HepG2 (cell line): ENCODE measurements at regions not wholly inside any gene's neighbourhood (a gene's known extent, or its start where the extent isn't known, plus 50 kb on each side); places are given as distances from the start of the nearest gene placed in this dataset.

ENCODE experiments used
- AHDC1 ChIP-seq: sonication (generic); formaldehyde crosslinking; IDR thresholded peaks from 2 replicates; pipeline ENCODE4 v1.5.1; 2020; ENCODE audit warnings: mild to moderate bottlenecking, missing genetic modification reagents, borderline replicate concordance
- BORCS8-MEF2B ChIP-seq: sonication (generic); formaldehyde crosslinking; IDR thresholded peaks from 2 replicates; pipeline ENCODE4 v1.8.0; 2022; ENCODE audit warnings: mild to moderate bottlenecking, missing genetic modification reagents
- CHD4 ChIP-seq: fragments of 200-600 bp; sonication (generic); IDR thresholded peaks from 2 replicates; pipeline ENCODE4 v1.7.0; 2017; ENCODE audit warnings: mild to moderate bottlenecking, low read length, borderline replicate concordance
- ELF4 ChIP-seq: sonication (generic); formaldehyde crosslinking; IDR thresholded peaks from 2 replicates; pipeline ENCODE4 v1.5.0; 2020; ENCODE audit warnings: missing genetic modification reagents, mild to moderate bottlenecking, moderate library complexity, borderline replicate concordance
- MAFK ChIP-seq, 2 experiments: IDR thresholded peaks in 1 of 2; conservative IDR thresholded peaks in 1 of 2; 2 replicates each; pipeline ENCODE4 v1.6.1; 2011; ENCODE audit warnings: improper control_type of control experiment in 2 of 2, low read length in 2 of 2
- PCBP2 ChIP-seq: fragments of 200-400 bp; formaldehyde crosslinking; optimal IDR thresholded peaks from 2 replicates; pipeline ENCODE3; 2018; ENCODE audit warnings: low read length, low read depth; ENCODE audit not compliant: poor library complexity, severe bottlenecking
- PHF21A ChIP-seq: sonication (generic); formaldehyde crosslinking; IDR thresholded peaks from 2 replicates; pipeline ENCODE4 v1.5.0; 2020; ENCODE audit warnings: mild to moderate bottlenecking, missing genetic modification reagents
- SRF ChIP-seq: IDR thresholded peaks from 2 replicates; pipeline ENCODE4 v1.6.1; 2011; ENCODE audit warnings: mild to moderate bottlenecking, low read depth, low read length, moderate library complexity
- SRSF4 ChIP-seq: fragments of 200-400 bp; formaldehyde crosslinking; IDR thresholded peaks from one replicate; pipeline ENCODE4 v1.6.1; 2018; ENCODE audit warnings: mild to moderate bottlenecking, low read depth, low read length, moderate library complexity; ENCODE audit not compliant: poor library complexity, severe bottlenecking
- ZNF142 ChIP-seq: sonication (generic); formaldehyde crosslinking; IDR thresholded peaks from 2 replicates; pipeline ENCODE4 v1.4.0; 2020; ENCODE audit warnings: missing genetic modification reagents
- ZNF20 ChIP-seq: sonication (generic); formaldehyde crosslinking; IDR thresholded peaks from 2 replicates; pipeline ENCODE4 v1.4.0; 2020; ENCODE audit warnings: mild to moderate bottlenecking, moderate library complexity, missing genetic modification reagents
- ZNF292 ChIP-seq: sonication (generic); formaldehyde crosslinking; IDR thresholded peaks from 2 replicates; pipeline ENCODE4 v1.8.1; 2022; ENCODE audit warnings: mild to moderate bottlenecking, low read depth, missing genetic modification reagents, borderline replicate concordance
- ZNF460 ChIP-seq: sonication (generic); formaldehyde crosslinking; IDR thresholded peaks from 2 replicates; pipeline ENCODE4 v1.5.1; 2020; ENCODE audit warnings: missing genetic modification reagents, mild to moderate bottlenecking, borderline replicate concordance
- TF ChIP-seq, protein P1 (sequence below): sonication (generic); formaldehyde crosslinking; conservative IDR thresholded peaks from 2 replicates; pipeline ENCODE4 v1.4.0; 2020; ENCODE audit warnings: mild to moderate bottlenecking, missing genetic modification reagents, moderate library complexity

GRCh38 chr5:116652196-116652729 lies 77.6 kb upstream of the SEMA6A start (continued):
- TF ChIP-seq SRSF4 (no peak), ELF4 (CRISPR knock-in tag) (no peak), BORCS8-MEF2B (CRISPR knock-in tag) (no peak), ZNF20 (no peak), PCBP2 (no peak), AHDC1 (CRISPR knock-in tag) (peak; percentile 86; the same call in 1 of the 2 replicates), MAFK (conservative IDR thresholded peaks at IDR 0.05 in 1 of 2, IDR thresholded peaks at IDR 0.05 in 1 of 2; ENCODE audit: low read length in 2 of 2) (peak; percentile 60 to 75), ZNF142 (no peak), CHD4 (no peak), PHF21A (CRISPR knock-in tag) (peak; percentile 76), ZNF460 (CRISPR knock-in tag) (no peak), ZNF292 (CRISPR knock-in tag) (peak; percentile 75; the same call in 1 of the 2 replicates), SRF (no peak)
- TF ChIP-seq, protein P1, sequence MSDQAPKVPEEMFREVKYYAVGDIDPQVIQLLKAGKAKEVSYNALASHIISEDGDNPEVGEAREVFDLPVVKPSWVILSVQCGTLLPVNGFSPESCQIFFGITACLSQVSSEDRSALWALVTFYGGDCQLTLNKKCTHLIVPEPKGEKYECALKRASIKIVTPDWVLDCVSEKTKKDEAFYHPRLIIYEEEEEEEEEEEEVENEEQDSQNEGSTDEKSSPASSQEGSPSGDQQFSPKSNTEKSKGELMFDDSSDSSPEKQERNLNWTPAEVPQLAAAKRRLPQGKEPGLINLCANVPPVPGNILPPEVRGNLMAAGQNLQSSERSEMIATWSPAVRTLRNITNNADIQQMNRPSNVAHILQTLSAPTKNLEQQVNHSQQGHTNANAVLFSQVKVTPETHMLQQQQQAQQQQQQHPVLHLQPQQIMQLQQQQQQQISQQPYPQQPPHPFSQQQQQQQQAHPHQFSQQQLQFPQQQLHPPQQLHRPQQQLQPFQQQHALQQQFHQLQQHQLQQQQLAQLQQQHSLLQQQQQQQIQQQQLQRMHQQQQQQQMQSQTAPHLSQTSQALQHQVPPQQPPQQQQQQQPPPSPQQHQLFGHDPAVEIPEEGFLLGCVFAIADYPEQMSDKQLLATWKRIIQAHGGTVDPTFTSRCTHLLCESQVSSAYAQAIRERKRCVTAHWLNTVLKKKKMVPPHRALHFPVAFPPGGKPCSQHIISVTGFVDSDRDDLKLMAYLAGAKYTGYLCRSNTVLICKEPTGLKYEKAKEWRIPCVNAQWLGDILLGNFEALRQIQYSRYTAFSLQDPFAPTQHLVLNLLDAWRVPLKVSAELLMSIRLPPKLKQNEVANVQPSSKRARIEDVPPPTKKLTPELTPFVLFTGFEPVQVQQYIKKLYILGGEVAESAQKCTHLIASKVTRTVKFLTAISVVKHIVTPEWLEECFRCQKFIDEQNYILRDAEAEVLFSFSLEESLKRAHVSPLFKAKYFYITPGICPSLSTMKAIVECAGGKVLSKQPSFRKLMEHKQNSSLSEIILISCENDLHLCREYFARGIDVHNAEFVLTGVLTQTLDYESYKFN (CRISPR knock-in tag), result peak; percentile 64
